ENCODE measurements at regions not wholly inside any gene's neighbourhood (a gene's known extent, or its start where the extent isn't known, plus 50 kb on each side); places are given as distances from the start of the nearest gene placed in this dataset.
"Not testable (repeated sequence)": the region's sequence is repeated elsewhere in the genome, so short reads cannot be mapped to it uniquely, and the experiment has no call there.

GRCh38 chr6:15827496-15828255 lies 164.8 kb upstream of the DTNBP1 start:
- DNase-seq: no peak

GRCh38 chr6:15826814-15827318 lies 164.0 kb upstream of the DTNBP1 start:
- no peak for DNase-seq

- no peak for DNase-seq
These were observed 162.6 kb upstream of the DTNBP1 start for GRCh38 chr6:15825332-15825930.

GRCh38 chr6:15824811-15825210 lies 162.0 kb upstream of the DTNBP1 start:
- no peak for DNase-seq

DNA sequence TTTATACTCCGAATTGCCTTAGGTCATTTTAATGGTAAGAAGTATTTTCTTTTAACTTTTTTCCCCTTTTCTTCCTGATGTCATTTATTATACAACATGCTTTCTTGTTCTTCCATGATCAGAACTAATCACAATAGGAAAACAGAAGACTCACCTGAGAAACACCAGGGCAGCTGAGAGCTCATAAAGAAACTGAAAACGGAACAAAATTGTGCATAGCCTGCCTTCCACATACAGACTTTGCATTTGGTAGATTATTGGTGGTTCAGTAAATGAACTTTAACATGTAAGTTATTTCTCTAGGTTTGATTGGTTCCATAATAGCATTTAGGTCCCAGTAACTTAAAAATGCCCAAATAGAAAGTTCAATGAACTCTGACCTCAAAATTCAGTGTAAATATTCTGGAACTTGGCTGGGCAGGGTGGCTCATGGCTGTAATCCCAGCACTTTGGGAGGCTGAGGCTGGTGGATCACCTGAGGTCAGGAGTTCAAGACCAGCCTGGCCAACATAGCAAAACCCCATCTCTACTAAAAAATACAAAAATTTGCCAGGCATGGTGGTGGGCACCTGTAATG lies 161.1 kb upstream of the DTNBP1 start:
- DNase-seq: no peak

DNA sequence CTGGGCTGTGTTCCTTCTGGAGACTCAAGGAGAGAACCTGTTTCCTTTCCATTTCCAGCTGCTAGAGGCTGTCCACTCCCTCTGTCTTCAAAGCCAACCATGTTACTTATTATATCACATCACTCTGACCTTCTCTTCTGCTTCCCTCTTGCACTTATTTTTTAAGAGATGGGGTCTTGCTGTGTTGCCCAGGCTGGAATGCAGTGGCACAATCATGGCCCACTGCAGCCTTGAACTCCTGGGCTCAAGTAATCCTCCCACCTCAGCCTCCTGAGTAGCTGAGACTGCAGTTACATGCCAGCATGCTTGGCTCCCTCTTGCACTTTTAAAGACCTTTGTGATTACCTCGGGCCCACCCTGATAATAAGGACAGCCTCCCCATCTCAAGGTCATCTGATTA lies 160.0 kb upstream of the DTNBP1 start:
- DNase-seq: no peak

GRCh38 chr6:15819841-15820240 lies 157.0 kb upstream of the DTNBP1 start:
- no peak for DNase-seq

DNA sequence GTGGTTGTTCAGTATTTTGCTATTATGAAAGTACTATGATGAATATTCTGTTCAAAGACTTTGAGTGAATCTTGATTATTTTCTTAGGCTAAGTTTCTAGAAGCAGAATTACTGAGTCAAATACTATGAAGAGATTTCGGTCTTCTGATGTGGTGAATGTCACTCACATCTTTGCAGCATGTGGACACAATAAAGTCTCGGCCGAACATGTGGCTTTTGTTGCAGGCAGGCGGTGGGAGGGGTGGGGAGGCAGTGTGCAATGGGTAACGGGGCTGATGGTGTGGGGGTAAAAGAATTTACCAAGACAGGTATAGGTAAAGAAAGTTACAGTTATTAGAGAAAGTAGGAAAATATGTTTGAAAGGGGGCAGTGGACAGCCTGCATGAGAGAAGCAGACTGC lies 156.4 kb upstream of the DTNBP1 start:
- no peak for DNase-seq

- no peak for DNase-seq
These were observed 155.7 kb upstream of the DTNBP1 start for GRCh38 chr6:15818491-15818890.

DNA sequence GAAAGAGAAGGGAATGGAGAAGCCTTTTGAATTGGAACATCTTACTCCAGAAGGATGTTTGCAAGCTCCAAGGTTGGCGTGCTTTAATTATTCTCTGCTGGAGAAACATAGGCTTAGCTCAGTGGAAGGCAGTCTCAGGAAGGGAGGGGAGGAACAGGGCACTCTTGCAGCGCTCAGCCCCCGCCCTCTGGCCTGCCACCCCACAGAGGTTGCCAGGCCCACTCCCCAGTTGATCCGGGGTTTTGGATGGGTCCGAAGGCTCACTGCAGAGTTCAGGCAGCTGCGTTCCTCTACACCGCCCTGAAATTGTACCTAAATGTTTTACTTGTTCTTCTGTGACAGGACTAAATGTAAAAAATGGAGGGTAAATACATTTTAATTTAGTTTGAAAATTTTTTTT lies 155.2 kb upstream of the DTNBP1 start:
- DNase-seq: no peak

DNA sequence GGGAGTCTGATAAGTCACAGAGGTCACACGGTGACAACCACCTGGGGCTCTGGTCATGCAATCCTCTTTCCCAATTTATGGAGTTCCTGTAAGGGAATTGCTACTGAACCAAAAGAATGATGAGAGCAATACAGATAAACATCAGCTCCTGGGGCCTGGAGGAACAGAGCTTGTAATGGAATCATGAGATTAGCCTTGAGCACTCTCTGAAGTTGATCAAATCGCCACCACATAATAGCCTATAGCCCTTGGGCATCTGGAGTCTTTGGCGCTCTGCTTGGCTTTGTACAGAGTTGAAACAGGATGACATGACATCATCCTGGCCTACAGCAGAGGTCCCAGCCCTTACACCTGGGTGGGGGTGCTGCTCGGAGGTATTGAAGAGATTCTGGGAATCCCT lies 154.3 kb upstream of the DTNBP1 start:
- no peak for DNase-seq

GRCh38 chr6:15816661-15817060 lies 153.8 kb upstream of the DTNBP1 start:
- DNase-seq: no peak

DNA sequence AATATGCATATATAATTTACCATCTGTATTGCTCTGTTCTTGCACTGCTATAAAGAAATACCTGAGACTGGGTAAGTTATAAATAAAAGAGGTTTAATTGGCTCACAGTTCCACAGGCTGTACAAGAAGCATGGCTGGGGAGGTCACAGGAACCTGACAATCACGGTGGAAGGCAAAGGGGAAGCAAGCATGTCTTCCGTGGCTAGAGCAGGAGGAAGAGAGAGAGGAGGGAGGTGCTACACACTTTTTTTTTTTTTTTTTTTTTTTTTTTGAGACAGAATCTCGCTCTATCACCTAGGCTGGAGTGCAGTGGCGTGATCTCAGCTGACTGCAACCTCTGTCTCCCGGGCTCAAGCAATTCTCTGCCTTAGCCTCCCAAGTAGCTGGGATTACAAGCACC lies 150.9 kb upstream of the DTNBP1 start:
- DNase-seq: not testable (repeated sequence)

GRCh38 chr6:15811107-15811506 lies 148.3 kb upstream of the DTNBP1 start:
- DNase-seq: no peak

- no peak for DNase-seq
These were observed 147.8 kb upstream of the DTNBP1 start for GRCh38 chr6:15810618-15811017.

DNA sequence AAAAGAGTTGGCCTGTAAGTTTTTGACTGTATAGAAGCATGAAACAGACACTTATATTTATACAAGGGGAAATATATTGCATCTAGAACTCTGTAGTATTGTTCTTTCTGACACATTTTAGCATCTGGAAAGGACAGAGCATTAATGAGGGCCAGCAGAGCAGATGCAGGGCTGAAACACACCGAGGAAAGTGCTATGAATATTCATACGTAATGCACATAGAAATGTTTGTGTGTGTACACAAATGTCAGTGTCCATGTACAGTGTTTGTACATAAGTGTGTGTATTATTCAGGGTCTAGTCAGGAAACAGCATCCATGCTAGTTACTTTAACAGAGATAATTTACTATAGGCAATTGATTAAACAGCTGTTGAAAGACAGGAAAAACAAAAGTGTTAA lies 146.5 kb upstream of the DTNBP1 start:
- DNase-seq: no peak

GRCh38 chr6:15804164-15805154 lies 141.6 kb upstream of the DTNBP1 start:
- DNase-seq: no peak

- no peak for DNase-seq
These were observed 139.6 kb upstream of the DTNBP1 start for GRCh38 chr6:15802466-15802865.

DNA sequence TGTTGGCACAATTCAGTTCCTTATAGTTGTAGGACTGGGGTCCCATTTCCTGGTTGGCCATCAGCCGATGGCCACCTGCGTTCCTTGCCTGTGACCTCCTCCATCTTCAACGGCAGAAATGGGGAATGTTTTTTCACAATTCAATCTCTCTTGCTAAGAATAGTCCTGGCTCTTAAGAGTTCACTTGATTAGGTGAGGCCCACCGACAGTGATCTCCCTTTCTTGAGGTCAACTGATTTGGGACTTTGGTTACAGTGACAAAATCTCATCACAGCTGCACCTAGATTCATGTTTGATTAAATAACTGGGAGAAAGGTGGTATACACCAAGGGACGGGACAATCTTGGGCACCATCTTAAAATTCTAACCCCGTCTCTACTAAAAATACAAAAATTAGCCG lies 139.1 kb upstream of the DTNBP1 start:
- DNase-seq: no peak

DNA sequence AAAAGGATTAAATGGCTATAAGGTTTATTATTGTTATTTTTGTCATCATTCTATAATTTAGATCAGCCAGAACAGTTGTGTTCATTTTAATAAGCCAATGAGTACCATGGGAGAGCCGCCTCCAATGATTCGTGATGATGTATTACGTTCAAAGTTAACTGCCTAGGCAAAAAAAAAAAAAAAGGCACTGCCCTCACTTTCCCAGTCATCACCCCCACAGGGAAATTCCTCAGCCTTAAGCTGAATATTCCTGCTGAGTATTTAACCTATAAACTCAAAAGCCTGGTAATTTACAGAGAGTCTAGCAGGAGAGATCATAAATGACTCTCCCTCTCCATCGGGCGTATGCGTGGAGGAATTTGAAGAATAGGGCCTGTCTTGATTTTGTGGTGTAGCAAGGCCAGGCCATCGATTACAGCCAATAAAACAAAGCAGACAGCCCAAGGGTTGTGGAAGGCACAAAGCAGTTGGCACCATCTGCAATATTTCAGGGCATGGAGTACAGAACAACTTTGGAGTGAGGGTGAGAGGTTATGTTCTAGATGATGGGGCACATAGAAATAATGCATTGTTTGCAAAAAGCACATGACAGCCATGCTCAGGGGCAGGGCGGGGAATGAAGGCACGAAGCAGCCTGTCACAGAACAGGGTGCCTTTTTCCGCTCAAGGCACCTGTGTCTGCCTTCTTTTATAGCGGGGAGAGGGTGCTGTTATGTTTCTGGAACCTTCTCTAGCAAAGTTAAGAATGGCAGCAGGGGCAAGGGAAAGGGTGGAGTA lies 138.2 kb upstream of the DTNBP1 start:
- no peak for DNase-seq

- DNase-seq: no peak
These were observed 135.9 kb upstream of the DTNBP1 start for GRCh38 chr6:15798533-15799255.

GRCh38 chr6:15796844-15797243 lies 134.0 kb upstream of the DTNBP1 start:
- DNase-seq: no peak
